HEK293T (cell line): ENCODE measurements at regions not wholly inside any gene's neighbourhood (a gene's known extent, or its start where the extent isn't known, plus 50 kb on each side); places are given as distances from the start of the nearest gene placed in this dataset.

Source experiments
- ARNT ChIP-seq: fragments of 450-650 bp; IDR thresholded peaks from 2 replicates; pipeline ENCODE4 v1.6.1; 2017; ENCODE audit warnings: mild to moderate bottlenecking
- BHLHE40 ChIP-seq: fragments of 450-650 bp; IDR thresholded peaks from 2 replicates; pipeline ENCODE4 v1.6.1; 2016; ENCODE audit warnings: mild to moderate bottlenecking, moderate library complexity, borderline replicate concordance
- CTBP1 ChIP-seq: fragments of 450-650 bp; IDR thresholded peaks from 2 replicates; pipeline ENCODE4 v1.6.1; 2016; ENCODE audit warnings: borderline replicate concordance
- ELF4 ChIP-seq: fragments of 450-650 bp; IDR thresholded peaks from 2 replicates; pipeline ENCODE4 v1.6.1; 2017; ENCODE audit warnings: antibody characterized with exemption
- FOXA1 ChIP-seq: fragments of 450-650 bp; IDR thresholded peaks from 2 replicates; pipeline ENCODE4 v1.6.1; 2016; ENCODE audit warnings: mild to moderate bottlenecking
- FOXK2 ChIP-seq: fragments of 450-650 bp; IDR thresholded peaks from 2 replicates; pipeline ENCODE4 v1.6.1; 2016; ENCODE audit warnings: mild to moderate bottlenecking
- FOXM1 ChIP-seq: fragments of 450-650 bp; IDR thresholded peaks from 2 replicates; pipeline ENCODE4 v1.6.1; 2017; ENCODE audit warnings: mild to moderate bottlenecking, borderline replicate concordance
- HDGF ChIP-seq: fragments of 450-650 bp; IDR thresholded peaks from 2 replicates; pipeline ENCODE4 v1.6.1; 2017; ENCODE audit warnings: antibody characterized with exemption, borderline replicate concordance
- L3MBTL2 ChIP-seq: fragments of 450-650 bp; conservative IDR thresholded peaks from 2 replicates; pipeline ENCODE4 v1.6.1; 2016; ENCODE audit warnings: mild to moderate bottlenecking
- NFRKB ChIP-seq: fragments of 450-650 bp; IDR thresholded peaks from 2 replicates; pipeline ENCODE4 v1.6.1; 2016; ENCODE audit warnings: mild to moderate bottlenecking, moderate library complexity
- PKNOX1 ChIP-seq: fragments of 450-650 bp; IDR thresholded peaks from 2 replicates; pipeline ENCODE4 v1.6.1; 2016
- SP1 ChIP-seq: fragments of 450-650 bp; IDR thresholded peaks from 2 replicates; pipeline ENCODE4 v1.6.1; 2017
- SUZ12 ChIP-seq: fragments of 450-650 bp; IDR thresholded peaks from 2 replicates; pipeline ENCODE4 v1.6.1; 2016; ENCODE audit warnings: mild to moderate bottlenecking
- TARDBP ChIP-seq: fragments of 450-650 bp; IDR thresholded peaks from 2 replicates; pipeline ENCODE4 v1.6.1; 2016

GRCh38 chr14:35229084-35229791, 62.9 kb upstream of the PSMA6 start:
- TF ChIP-seq FOXM1 = no peak
- TF ChIP-seq SUZ12 = no peak
- no peak for TF ChIP-seq FOXK2
- TF ChIP-seq SP1 = no peak
- TF ChIP-seq TARDBP = no peak
- TF ChIP-seq CTBP1 = no peak
- TF ChIP-seq ELF4 = no peak
- no peak for TF ChIP-seq NFRKB
- no peak for TF ChIP-seq ARNT
- TF ChIP-seq BHLHE40 = no peak
- no peak for TF ChIP-seq L3MBTL2
- TF ChIP-seq FOXA1 = no peak
- no peak for TF ChIP-seq PKNOX1
- no peak for TF ChIP-seq HDGF
